ENCODE measurements at regions not wholly inside any gene's neighbourhood (a gene's known extent, or its start where the extent isn't known, plus 50 kb on each side); places are given as distances from the start of the nearest gene placed in this dataset.

DNA sequence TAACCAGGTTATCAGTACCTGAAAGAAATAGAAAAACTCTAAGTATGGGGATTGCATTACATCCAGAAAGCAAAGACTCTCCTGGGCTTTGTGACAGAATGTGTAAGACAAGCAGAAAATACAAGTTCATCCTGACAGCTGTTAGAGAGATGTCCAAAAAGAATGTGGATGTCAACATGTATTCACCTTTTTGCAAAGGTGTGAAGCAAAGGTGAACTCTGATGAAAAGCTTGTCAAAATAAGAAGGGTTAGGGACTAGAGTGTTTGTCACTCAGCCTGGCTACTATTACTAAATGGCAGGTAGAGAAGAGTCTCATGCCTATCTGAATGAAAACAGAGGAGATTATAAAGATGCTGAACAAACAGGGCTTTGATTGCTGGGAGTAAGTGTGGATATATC is 527.6 kb upstream of the CA10 start:
- Histone ChIP-seq H2AFZ (ENCODE audit: low read depth, low read length) (no peak overlapping the region), H3K36me3 (ENCODE audit: insufficient read depth, low read length) (no peaks in the 10 kb centered on the region), H3K27me3 (ENCODE audit: insufficient read depth, low read length) (no peaks in the 10 kb centered on the region), H4K20me1 (ENCODE audit: insufficient read depth, low read length) (no peaks in the 10 kb centered on the region), H3K79me2 (ENCODE audit: insufficient read depth, low read length) (no peaks in the 10 kb centered on the region), H3K27ac (ENCODE audit: low read depth, low read length) (no peak overlapping the region), H3K4me2 (ENCODE audit: low read length) (no peak overlapping the region), H3K4me1 (ENCODE audit: insufficient read depth, low read length) (no peaks in the 10 kb centered on the region), H3K9ac (ENCODE audit: low read length) (no peak overlapping the region), H3K9me3 (ENCODE audit: insufficient read depth, low read depth, low read length) (no peaks in the 10 kb centered on the region), H3K4me3 (ENCODE audit: insufficient read depth, low read depth, low read length) (no peak overlapping the region)
- H3K4me3 Mint-ChIP-seq (ENCODE audit: unreplicated experiment), result no peak overlapping the region
- no peaks in the 10 kb centered on the region for H3K36me3 Mint-ChIP-seq (ENCODE audit: low read depth, unreplicated experiment)
- no peak overlapping the region for H3K27ac Mint-ChIP-seq (ENCODE audit: unreplicated experiment)
- H3K4me1 Mint-ChIP-seq (ENCODE audit: low read depth, unreplicated experiment), result no peaks in the 10 kb centered on the region
- no peaks in the 10 kb centered on the region for H3K27me3 Mint-ChIP-seq (ENCODE audit: low read depth, unreplicated experiment)
- TF ChIP-seq, protein P1, sequence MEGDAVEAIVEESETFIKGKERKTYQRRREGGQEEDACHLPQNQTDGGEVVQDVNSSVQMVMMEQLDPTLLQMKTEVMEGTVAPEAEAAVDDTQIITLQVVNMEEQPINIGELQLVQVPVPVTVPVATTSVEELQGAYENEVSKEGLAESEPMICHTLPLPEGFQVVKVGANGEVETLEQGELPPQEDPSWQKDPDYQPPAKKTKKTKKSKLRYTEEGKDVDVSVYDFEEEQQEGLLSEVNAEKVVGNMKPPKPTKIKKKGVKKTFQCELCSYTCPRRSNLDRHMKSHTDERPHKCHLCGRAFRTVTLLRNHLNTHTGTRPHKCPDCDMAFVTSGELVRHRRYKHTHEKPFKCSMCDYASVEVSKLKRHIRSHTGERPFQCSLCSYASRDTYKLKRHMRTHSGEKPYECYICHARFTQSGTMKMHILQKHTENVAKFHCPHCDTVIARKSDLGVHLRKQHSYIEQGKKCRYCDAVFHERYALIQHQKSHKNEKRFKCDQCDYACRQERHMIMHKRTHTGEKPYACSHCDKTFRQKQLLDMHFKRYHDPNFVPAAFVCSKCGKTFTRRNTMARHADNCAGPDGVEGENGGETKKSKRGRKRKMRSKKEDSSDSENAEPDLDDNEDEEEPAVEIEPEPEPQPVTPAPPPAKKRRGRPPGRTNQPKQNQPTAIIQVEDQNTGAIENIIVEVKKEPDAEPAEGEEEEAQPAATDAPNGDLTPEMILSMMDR (IDR thresholded peaks at IDR 0.05; ENCODE audit: insufficient read depth, low read depth, low read length), result no peak
- no peak for TF ChIP-seq EZH2 (IDR thresholded peaks at IDR 0.05; ENCODE audit: insufficient read depth, low read length)
- no peak for FAIRE-seq
- no peak for DNase-seq (ENCODE audit: low read depth)
- H3K9me3 Mint-ChIP-seq (ENCODE audit: unreplicated experiment), result no peaks in the 10 kb centered on the region

DNA sequence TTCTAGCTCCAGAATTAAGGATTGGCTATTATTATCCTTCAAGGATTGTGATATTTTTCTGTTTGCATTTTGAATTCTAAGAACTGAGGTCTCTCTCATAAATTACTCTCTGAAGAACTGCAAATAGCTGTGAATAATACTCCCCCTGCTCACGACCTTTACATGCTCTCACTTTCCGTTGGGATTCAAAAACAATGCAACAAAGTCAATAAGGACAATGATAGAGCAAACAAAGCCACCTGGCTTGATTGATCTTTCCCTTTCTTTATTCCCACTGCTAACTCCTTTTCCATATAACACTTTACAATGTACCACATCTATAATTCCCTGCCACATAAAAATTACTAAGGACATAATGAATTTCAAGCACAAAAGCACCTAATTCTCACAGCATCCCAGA is 523.0 kb upstream of the CA10 start:
- no peak for DNase-seq (ENCODE audit: low read depth)
- no peaks in the 10 kb centered on the region for H4K20me1 ChIP-seq (ENCODE audit: insufficient read depth, low read length)
- no peaks in the 10 kb centered on the region for H3K9me3 ChIP-seq (ENCODE audit: insufficient read depth, low read depth, low read length)
- H3K36me3 Mint-ChIP-seq (ENCODE audit: low read depth, unreplicated experiment), result no peaks in the 10 kb centered on the region
- H3K4me2 ChIP-seq (ENCODE audit: low read length), result no peak overlapping the region
- H3K4me3 ChIP-seq (ENCODE audit: insufficient read depth, low read depth, low read length), result no peak overlapping the region
- H3K9me3 Mint-ChIP-seq (ENCODE audit: unreplicated experiment), result peaks cover 12% of the 10 kb centered on the region
- no peaks in the 10 kb centered on the region for H3K36me3 ChIP-seq (ENCODE audit: insufficient read depth, low read length)
- H3K27me3 ChIP-seq (ENCODE audit: insufficient read depth, low read length), result no peaks in the 10 kb centered on the region
- no peak overlapping the region for H3K27ac ChIP-seq (ENCODE audit: low read depth, low read length)
- no peak overlapping the region for H3K4me3 Mint-ChIP-seq (ENCODE audit: unreplicated experiment)
- H3K4me1 ChIP-seq (ENCODE audit: insufficient read depth, low read length), result no peaks in the 10 kb centered on the region
- no peak overlapping the region for H3K27ac Mint-ChIP-seq (ENCODE audit: unreplicated experiment)
- FAIRE-seq, result no peak
- H3K9ac ChIP-seq (ENCODE audit: low read length), result no peak overlapping the region
- H3K27me3 Mint-ChIP-seq (ENCODE audit: low read depth, unreplicated experiment), result no peaks in the 10 kb centered on the region
- no peaks in the 10 kb centered on the region for H3K4me1 Mint-ChIP-seq (ENCODE audit: low read depth, unreplicated experiment)
- H2AFZ ChIP-seq (ENCODE audit: low read depth, low read length), result no peak overlapping the region
- H3K79me2 ChIP-seq (ENCODE audit: insufficient read depth, low read length), result no peaks in the 10 kb centered on the region
- no peak for TF ChIP-seq EZH2 (IDR thresholded peaks at IDR 0.05; ENCODE audit: insufficient read depth, low read length)
- TF ChIP-seq, protein P1 (IDR thresholded peaks at IDR 0.05; ENCODE audit: insufficient read depth, low read depth, low read length), result no peak

DNA sequence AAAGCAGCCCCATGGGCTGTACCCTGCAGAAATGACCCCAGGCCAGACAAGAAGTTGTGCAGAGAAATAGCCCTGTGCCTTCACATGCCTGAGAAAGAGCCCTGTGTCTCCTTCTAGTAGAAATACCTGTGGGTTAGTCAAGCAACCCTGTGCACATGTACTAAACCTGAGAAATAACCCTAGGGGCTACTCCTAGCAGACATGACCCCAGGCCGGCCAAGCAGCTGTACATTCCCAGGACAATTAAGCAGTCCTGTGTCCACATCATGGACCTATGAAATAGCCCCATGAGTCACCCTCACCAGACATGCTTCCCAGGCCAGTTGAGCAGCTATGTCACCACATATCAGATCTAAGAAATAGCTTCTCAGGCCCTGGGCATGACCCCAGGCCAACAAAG is 519.7 kb upstream of the CA10 start:
- Histone ChIP-seq H3K27me3 (ENCODE audit: insufficient read depth, low read length) (no peaks in the 10 kb centered on the region), H3K4me1 (ENCODE audit: insufficient read depth, low read length) (no peaks in the 10 kb centered on the region), H3K4me2 (ENCODE audit: low read length) (no peak overlapping the region), H4K20me1 (ENCODE audit: insufficient read depth, low read length) (no peaks in the 10 kb centered on the region), H3K27ac (ENCODE audit: low read depth, low read length) (no peak overlapping the region), H3K9me3 (ENCODE audit: insufficient read depth, low read depth, low read length) (no peaks in the 10 kb centered on the region), H2AFZ (ENCODE audit: low read depth, low read length) (no peak overlapping the region), H3K4me3 (ENCODE audit: insufficient read depth, low read depth, low read length) (no peak overlapping the region), H3K79me2 (ENCODE audit: insufficient read depth, low read length) (no peaks in the 10 kb centered on the region), H3K9ac (ENCODE audit: low read length) (no peak overlapping the region), H3K36me3 (ENCODE audit: insufficient read depth, low read length) (no peaks in the 10 kb centered on the region)
- Mint-ChIP-seq H3K27ac (ENCODE audit: unreplicated experiment) (no peak overlapping the region), H3K9me3 (ENCODE audit: unreplicated experiment) (peaks cover 12% of the 10 kb centered on the region), H3K27me3 (ENCODE audit: low read depth, unreplicated experiment) (no peaks in the 10 kb centered on the region), H3K4me3 (ENCODE audit: unreplicated experiment) (no peak overlapping the region), H3K4me1 (ENCODE audit: low read depth, unreplicated experiment) (peaks cover 10% of the 10 kb centered on the region), H3K36me3 (ENCODE audit: low read depth, unreplicated experiment) (no peaks in the 10 kb centered on the region)
- TF ChIP-seq, protein P1 (IDR thresholded peaks at IDR 0.05; ENCODE audit: insufficient read depth, low read depth, low read length), result no peak
- TF ChIP-seq EZH2 (IDR thresholded peaks at IDR 0.05; ENCODE audit: insufficient read depth, low read length), result no peak
- DNase-seq (ENCODE audit: low read depth) (no peak), FAIRE-seq (no peak)

Measured in astrocyte (in vitro differentiated cells and primary cell).